ENCODE measurements at regions not wholly inside any gene's neighbourhood (a gene's known extent, or its start where the extent isn't known, plus 50 kb on each side); places are given as distances from the start of the nearest gene placed in this dataset.

- CTCF ChIA-PET (ENCODE audit: low intra/inter-chr PET ratio, low total read pairs) = no interaction called here
- no peaks in the 10 kb centered on the region for H3K4me1 ChIP-seq (ENCODE audit: insufficient read depth, low read length)
- no TSS peak for BruUV-seq (replicated peaks)
- intact Hi-C loops (cut with micrococcal nuclease; ENCODE audit: unreplicated experiment) (no loop called here), in situ Hi-C loops (cut with HindIII; ENCODE audit: extremely low pct_ligation_motif_present, low pct_unique_long_range_greater_than_20kb) (no loop called here)
- H3K9ac ChIP-seq (ENCODE audit: insufficient read depth, low read depth, low read length) = no peak overlapping the region
- H3K4me3 ChIP-seq (replicated peaks in 1 of 3; ENCODE audit: insufficient read depth in 1 of 3, low read depth in 2 of 3, low read length in 3 of 3) = no peak overlapping the region
- no peak overlapping the region for H3K4me2 ChIP-seq (ENCODE audit: low read depth, low read length)
- H3K27ac ChIP-seq (ENCODE audit: extremely low read length, insufficient read depth, low read length) = no peak overlapping the region
- WGBS (ENCODE audit: low lambda C conversion rate) = 33% methylated on average over 9 of the region's 9 CpGs
- POLR2A ChIA-PET = no interaction called here
- peaks cover 98% of the 10 kb centered on the region for H3K9me3 ChIP-seq (ENCODE audit: low read length)
- no peaks in the 10 kb centered on the region for H3K36me3 ChIP-seq (replicated peaks in 1 of 2; ENCODE audit: control insufficient read depth in 1 of 2, insufficient read depth in 2 of 2, low read length in 2 of 2)
- H4K20me1 ChIP-seq (ENCODE audit: insufficient read depth, low read length) = no peaks in the 10 kb centered on the region
- no peak overlapping the region for H2AFZ ChIP-seq (ENCODE audit: low read length)
- TF ChIP-seq DBP (CRISPR knock-in tag; IDR thresholded peaks at IDR 0.05; ENCODE audit: not compliant biosample characterization) (no peak), CREBL2 (CRISPR knock-in tag; IDR thresholded peaks at IDR 0.05; ENCODE audit: borderline replicate concordance) (no peak), E2F2 (CRISPR knock-in tag; IDR thresholded peaks at IDR 0.05; ENCODE audit: borderline replicate concordance) (no peak), KDM3A (CRISPR knock-in tag; IDR thresholded peaks at IDR 0.05; ENCODE audit: low read depth) (no peak), RNF219 (CRISPR knock-in tag; IDR thresholded peaks at IDR 0.05) (no peak)
- no peaks in the 10 kb centered on the region for H3K27me3 ChIP-seq (ENCODE audit: control insufficient read depth in 1 of 2, insufficient read depth in 2 of 2, low read length in 2 of 2)
- H3K79me2 ChIP-seq (ENCODE audit: insufficient read depth, low read length) = no peaks in the 10 kb centered on the region
- DNase-seq (ENCODE audit: low spot score) (no peak), ATAC-seq (no peak), FAIRE-seq (no peak)
These were observed 197.1 kb upstream of the TSHZ3 start for GRCh38 chr19:31546205-31546960.

All from HepG2 (cell line).